Mesothelial cell of epicardium (in vitro differentiated cells): ENCODE measurements at regions not wholly inside any gene's neighbourhood (a gene's known extent, or its start where the extent isn't known, plus 50 kb on each side); places are given as distances from the start of the nearest gene placed in this dataset.
A peak's percentile ranks its signal among the peaks of the same experiment; 100 is the strongest.
"Not testable (repeated sequence)": the region's sequence is repeated elsewhere in the genome, so short reads cannot be mapped to it uniquely, and the experiment has no call there.

ENCODE experiments used
- DNase-seq, 2 experiments: peaks; one replicate each; pipeline ENCODE4 v3.0.0; 2021; ENCODE audit warnings: low spot score in 2 of 2; ENCODE audit not compliant: unreplicated experiment in 2 of 2
- H3K27ac Mint-ChIP-seq: 2 replicates; pipeline ENCODE4 v1.8.0; 2021; ENCODE audit warnings: mixed read lengths
- H3K27me3 Mint-ChIP-seq: 2 replicates; pipeline ENCODE4 v1.8.0; 2021; ENCODE audit warnings: low read depth, mixed read lengths
- H3K36me3 Mint-ChIP-seq: 2 replicates; pipeline ENCODE4 v1.8.0; 2021; ENCODE audit warnings: mixed read lengths
- H3K4me1 Mint-ChIP-seq: 2 replicates; pipeline ENCODE4 v1.8.0; 2021; ENCODE audit warnings: mixed read lengths
- H3K4me3 Mint-ChIP-seq: 2 replicates; pipeline ENCODE4 v1.8.0; 2021; ENCODE audit warnings: mild to moderate bottlenecking, moderate library complexity, mixed read lengths
- H3K9me3 Mint-ChIP-seq: 2 replicates; pipeline ENCODE4 v1.8.0; 2021; ENCODE audit warnings: mixed read lengths
- TF ChIP-seq, protein P1 (sequence below): fragments of 200-600 bp; sonication (generic); IDR thresholded peaks from one replicate; pipeline ENCODE4 v1.5.0; 2021; ENCODE audit warnings: antibody characterized with exemption; ENCODE audit not compliant: unreplicated experiment

DNA sequence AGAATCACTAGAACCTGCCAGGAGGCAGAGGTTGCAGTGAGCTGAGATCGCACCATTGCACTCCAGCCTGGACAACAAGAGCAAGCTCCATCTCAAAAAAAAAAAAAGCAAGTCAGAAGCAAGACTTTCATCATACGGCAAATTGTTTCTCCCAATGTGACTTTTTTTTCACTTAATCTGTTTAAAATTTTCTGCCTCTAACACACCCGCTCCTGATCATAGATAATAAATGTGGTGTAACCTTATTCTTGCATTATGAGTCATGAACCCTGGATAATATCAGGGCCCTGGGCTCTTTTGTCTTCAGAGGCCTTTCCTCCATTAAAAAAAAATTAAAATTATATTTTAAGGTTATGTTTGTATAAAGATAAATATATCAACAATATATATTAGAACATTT is 111.4 kb upstream of the JCAD start:
- H3K4me3 Mint-ChIP-seq, result no peak overlapping the region
- H3K36me3 Mint-ChIP-seq, result peaks cover 2% of the 10 kb centered on the region
- DNase-seq, result no peak
- peaks cover 12% of the 10 kb centered on the region for H3K9me3 Mint-ChIP-seq
- peak overlapping the region; percentile 61 for H3K27ac Mint-ChIP-seq
- TF ChIP-seq, protein P1, sequence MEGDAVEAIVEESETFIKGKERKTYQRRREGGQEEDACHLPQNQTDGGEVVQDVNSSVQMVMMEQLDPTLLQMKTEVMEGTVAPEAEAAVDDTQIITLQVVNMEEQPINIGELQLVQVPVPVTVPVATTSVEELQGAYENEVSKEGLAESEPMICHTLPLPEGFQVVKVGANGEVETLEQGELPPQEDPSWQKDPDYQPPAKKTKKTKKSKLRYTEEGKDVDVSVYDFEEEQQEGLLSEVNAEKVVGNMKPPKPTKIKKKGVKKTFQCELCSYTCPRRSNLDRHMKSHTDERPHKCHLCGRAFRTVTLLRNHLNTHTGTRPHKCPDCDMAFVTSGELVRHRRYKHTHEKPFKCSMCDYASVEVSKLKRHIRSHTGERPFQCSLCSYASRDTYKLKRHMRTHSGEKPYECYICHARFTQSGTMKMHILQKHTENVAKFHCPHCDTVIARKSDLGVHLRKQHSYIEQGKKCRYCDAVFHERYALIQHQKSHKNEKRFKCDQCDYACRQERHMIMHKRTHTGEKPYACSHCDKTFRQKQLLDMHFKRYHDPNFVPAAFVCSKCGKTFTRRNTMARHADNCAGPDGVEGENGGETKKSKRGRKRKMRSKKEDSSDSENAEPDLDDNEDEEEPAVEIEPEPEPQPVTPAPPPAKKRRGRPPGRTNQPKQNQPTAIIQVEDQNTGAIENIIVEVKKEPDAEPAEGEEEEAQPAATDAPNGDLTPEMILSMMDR, result no peak
- no peaks in the 10 kb centered on the region for H3K27me3 Mint-ChIP-seq
- H3K4me1 Mint-ChIP-seq, result peaks cover 31% of the 10 kb centered on the region

DNA sequence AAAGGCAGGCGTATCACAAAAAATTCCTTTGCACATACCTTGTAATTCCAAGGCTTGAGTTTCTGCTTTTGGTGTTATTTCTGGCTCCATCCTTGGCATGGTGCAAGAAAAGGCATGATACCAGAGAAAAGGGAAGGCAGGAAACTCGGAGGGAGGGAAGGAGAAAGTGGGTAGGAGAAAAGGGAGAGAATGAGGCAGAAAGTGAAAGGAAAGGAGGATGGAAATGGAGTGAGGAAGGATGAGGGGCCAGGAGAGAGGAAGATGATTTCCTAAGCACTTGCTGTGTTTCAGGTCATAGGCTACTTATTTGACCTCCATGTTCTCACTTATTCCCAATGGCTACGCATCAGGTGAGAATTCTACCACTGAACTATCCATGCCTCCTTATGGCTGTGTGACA is 110.8 kb upstream of the JCAD start:
- Mint-ChIP-seq H3K4me3 (no peak overlapping the region), H3K27ac (no peak overlapping the region), H3K9me3 (peaks cover 12% of the 10 kb centered on the region), H3K4me1 (peaks cover 31% of the 10 kb centered on the region), H3K27me3 (no peaks in the 10 kb centered on the region), H3K36me3 (peaks cover 3% of the 10 kb centered on the region)
- TF ChIP-seq, protein P1, result no peak
- DNase-seq, result no peak

DNA sequence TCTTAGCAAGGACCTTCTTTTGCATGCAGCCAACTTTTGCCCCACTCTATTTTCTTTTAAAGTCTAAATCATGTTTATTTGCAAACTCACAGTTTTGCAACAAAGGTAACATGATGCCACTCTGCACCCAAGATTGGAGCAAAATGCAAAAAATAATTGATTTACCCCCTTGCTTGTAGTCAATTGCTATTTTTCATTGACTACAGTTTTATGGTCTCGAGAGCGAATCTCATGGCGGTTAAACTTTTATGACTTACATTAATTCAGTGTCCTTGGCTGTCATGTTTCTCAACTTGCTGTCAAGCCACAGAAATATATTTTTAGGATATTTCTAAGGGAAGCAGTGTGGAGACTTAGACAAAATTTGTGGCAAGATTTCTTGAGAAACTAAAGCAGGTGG is 110.0 kb upstream of the JCAD start:
- DNase-seq, result no peak
- Mint-ChIP-seq H3K27ac (no peak overlapping the region), H3K9me3 (peaks cover 12% of the 10 kb centered on the region), H3K4me3 (no peak overlapping the region), H3K36me3 (peaks cover 3% of the 10 kb centered on the region), H3K4me1 (peaks cover 31% of the 10 kb centered on the region), H3K27me3 (no peaks in the 10 kb centered on the region)
- TF ChIP-seq, protein P1, result no peak

DNA sequence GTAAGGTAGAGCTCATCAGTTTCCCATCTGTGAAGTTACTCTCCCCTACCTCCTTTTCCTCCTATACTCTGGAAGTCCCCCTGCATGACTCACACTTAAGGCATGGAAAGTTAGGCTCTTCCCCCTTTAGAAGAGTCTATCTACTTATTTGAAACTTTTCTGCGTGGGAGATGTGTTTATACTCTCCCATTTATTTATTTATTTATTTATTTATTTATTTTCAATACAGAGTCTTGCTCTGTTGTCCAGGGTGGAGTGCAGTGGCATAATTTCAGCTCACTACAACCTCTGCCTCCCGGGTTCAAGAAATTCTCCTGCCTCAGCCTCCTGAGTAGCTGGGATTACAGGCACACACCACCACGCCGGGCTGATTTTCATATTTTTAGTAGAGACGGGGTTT is 107.5 kb upstream of the JCAD start:
- TF ChIP-seq, protein P1, result no peak
- no peak for DNase-seq
- H3K27me3 Mint-ChIP-seq, result no peaks in the 10 kb centered on the region
- H3K27ac Mint-ChIP-seq, result no peak overlapping the region
- peaks cover 21% of the 10 kb centered on the region for H3K4me1 Mint-ChIP-seq
- H3K9me3 Mint-ChIP-seq, result peaks cover 12% of the 10 kb centered on the region
- H3K4me3 Mint-ChIP-seq, result no peak overlapping the region
- peaks cover 3% of the 10 kb centered on the region for H3K36me3 Mint-ChIP-seq

DNA sequence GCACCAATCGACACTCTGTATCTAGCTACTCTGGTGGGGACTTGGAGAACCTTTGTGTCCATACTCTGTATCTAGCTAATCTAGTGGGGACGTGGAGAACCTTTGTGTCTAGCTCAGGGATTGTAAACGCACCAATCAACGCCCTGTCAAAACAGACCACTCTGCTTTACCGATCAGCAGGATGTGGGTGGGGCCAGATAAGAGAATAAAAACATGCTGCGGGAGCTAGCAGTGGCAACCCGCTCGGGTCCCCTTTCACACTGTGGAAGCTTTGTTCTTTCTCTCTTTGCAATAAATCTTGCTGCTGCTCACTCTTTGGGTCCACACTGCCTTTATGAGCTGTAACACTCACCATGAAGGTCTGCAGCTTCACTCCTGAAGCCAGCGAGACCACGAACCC is 104.0 kb upstream of the JCAD start:
- H3K4me3 Mint-ChIP-seq, H3K27me3 Mint-ChIP-seq, DNase-seq, H3K4me1 Mint-ChIP-seq, H3K27ac Mint-ChIP-seq, H3K36me3 Mint-ChIP-seq: not testable (repeated sequence)
- H3K9me3 Mint-ChIP-seq, result peaks cover 12% of the 10 kb centered on the region

DNA sequence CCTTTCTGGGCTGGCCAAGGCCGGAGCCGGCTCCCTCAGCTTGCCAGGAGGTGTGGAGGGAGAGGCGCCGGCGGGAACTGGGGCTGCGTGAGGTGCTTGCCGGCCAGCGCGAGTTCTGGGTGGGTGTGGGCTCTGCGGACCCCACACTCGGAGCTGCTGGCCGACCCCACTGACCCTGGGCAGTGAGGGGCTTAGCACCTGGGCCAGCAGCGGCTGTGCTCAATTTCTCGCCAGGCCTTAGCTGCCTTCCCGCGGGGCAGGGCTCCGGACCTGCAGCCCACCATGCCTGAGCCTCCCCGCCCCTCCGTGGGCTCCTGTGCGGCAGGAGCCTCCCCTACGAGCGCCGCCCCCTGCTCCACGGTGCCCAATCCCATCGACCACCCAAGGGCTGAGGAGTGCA is 103.4 kb upstream of the JCAD start:
- H3K27ac Mint-ChIP-seq, H3K4me1 Mint-ChIP-seq, H3K36me3 Mint-ChIP-seq, H3K4me3 Mint-ChIP-seq, DNase-seq, H3K9me3 Mint-ChIP-seq, H3K27me3 Mint-ChIP-seq: not testable (repeated sequence)

DNA sequence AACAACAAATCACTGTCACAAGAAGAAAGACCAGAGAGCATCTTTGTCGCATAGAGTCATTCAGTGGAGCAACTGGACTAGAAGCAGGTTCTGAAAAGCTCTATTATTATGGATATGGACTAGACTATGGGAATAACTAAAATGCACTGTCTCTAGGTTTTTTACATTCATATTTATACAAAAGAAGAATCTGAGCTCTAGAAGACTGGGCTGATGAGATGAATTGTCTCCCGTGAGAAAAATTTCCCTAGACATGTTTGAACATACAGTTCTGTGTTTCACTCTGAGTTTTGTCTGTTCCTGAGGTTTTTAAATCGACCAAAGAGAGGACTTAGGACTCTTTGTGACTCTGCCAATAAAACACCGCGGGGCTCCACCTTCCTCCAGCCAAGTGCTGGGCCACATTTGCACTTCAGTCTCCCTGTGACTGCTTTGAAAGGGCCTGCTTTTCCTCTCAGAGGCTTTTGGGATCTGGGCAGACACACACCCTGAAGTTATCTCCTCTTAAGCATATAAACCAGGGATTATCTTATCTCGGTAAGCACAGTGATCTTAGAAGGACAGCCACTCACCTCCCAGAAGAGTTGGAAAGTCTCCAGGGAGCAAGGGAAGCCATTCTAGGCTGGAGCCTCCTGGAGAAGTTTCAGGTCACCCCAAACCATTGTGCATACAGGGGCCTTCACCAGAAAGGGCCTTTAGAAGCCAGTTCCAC is 101.0 kb upstream of the JCAD start:
- no peaks in the 10 kb centered on the region for H3K9me3 Mint-ChIP-seq
- H3K36me3 Mint-ChIP-seq, result no peaks in the 10 kb centered on the region
- no peak overlapping the region for H3K4me3 Mint-ChIP-seq
- TF ChIP-seq, protein P1, result no peak
- peak overlapping the region; percentile 85 for H3K27ac Mint-ChIP-seq
- peaks cover 10% of the 10 kb centered on the region for H3K4me1 Mint-ChIP-seq
- DNase-seq, result peak in 1 of 2 experiments; percentile 42
- no peaks in the 10 kb centered on the region for H3K27me3 Mint-ChIP-seq

DNA sequence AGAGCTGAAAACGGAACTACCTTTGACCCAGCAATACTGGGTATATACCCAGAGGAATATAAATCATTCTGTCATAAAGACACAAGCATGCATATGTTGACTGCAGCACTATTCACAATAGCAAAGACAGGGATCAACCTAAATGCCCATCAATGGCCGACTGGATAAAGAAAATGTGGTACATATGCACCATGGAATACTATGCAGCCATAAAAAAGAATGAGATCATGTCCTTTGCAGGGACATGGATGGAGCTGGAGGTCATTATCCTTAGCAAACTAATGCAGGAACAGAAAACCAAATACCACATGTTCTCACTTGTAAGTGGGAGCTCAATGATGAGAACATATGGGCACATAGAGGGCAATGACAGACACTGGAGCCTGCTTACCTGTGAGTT is 100.2 kb upstream of the JCAD start:
- not testable (repeated sequence) for H3K9me3 Mint-ChIP-seq, H3K36me3 Mint-ChIP-seq, H3K4me3 Mint-ChIP-seq, H3K27me3 Mint-ChIP-seq, DNase-seq, H3K4me1 Mint-ChIP-seq, H3K27ac Mint-ChIP-seq
